Vagina (tissue), 2 donors: ENCODE measurements at regions not wholly inside any gene's neighbourhood (a gene's known extent, or its start where the extent isn't known, plus 50 kb on each side); places are given as distances from the start of the nearest gene placed in this dataset.

Source experiments
- DNase-seq, 2 donors: peaks; one replicate each; pipeline ENCODE4 v3.0.0-alpha.2; 2017; ENCODE audit errors: extremely low spot score in 2 of 2
- H3K27ac ChIP-seq: fragments of 200-600 bp; sonication (generic); one replicate; pipeline ENCODE4 v1.5.1; 2019
- H3K27me3 ChIP-seq: fragments of 200-600 bp; sonication (generic); one replicate; pipeline ENCODE4 v1.5.1; 2019
- H3K36me3 ChIP-seq, 2 donors: fragments of 200-600 bp; sonication (generic); one replicate each; pipeline ENCODE4 v1.5.1; 2017 to 2019
- H3K4me1 ChIP-seq: fragments of 200-600 bp; sonication (generic); one replicate; pipeline ENCODE4 v1.5.1; 2019
- H3K4me3 ChIP-seq, 2 donors: fragments of 200-600 bp; sonication (generic); 1 replicate in 1 of 2; 2 replicates in 1 of 2; pipeline ENCODE4 v1.5.1; 2016 to 2019
- H3K9me3 ChIP-seq: fragments of 200-600 bp; sonication (generic); one replicate; pipeline ENCODE4 v1.5.1; 2019
- CTCF ChIP-seq, 3 experiments: fragments of 450-650 bp in 2 of 3; fragments of 200-600 bp in 1 of 3; sonication (generic) in 1 of 3; IDR thresholded peaks; one replicate each; pipeline ENCODE4 v1.5.1; 2017 to 2019; ENCODE audit warnings: antibody characterized with exemption in 3 of 3, mild to moderate bottlenecking in 2 of 3, moderate library complexity in 2 of 3
- POLR2A ChIP-seq, 2 donors: fragments of 450-650 bp; IDR thresholded peaks; one replicate each; pipeline ENCODE4 v1.6.1; 2017; ENCODE audit warnings: antibody characterized with exemption in 2 of 2, mild to moderate bottlenecking in 2 of 2, moderate library complexity in 2 of 2
- POLR2AphosphoS5 ChIP-seq, 2 donors: sonication (generic); formaldehyde crosslinking; IDR thresholded peaks; one replicate each; pipeline ENCODE4 v1.9.0; 2017; ENCODE audit warnings: antibody characterized with exemption in 2 of 2, mild to moderate bottlenecking in 2 of 2, low read depth in 1 of 2; ENCODE audit not compliant: insufficient read depth in 1 of 2
- intact Hi-C: fragments of 100-400 bp; cut with DNase I; formaldehyde crosslinking; loops from one replicate; pipeline ENCODE4 v1.15.1; 2023

- intact Hi-C loops: no loop called here
- no peaks in the 10 kb centered on the region for H3K4me1 ChIP-seq
- H3K36me3 ChIP-seq: no peaks in the 10 kb centered on the region
- no peaks in the 10 kb centered on the region for H3K27me3 ChIP-seq
- H3K27ac ChIP-seq: no peak overlapping the region
- H3K4me3 ChIP-seq: no peak overlapping the region
- no peak for DNase-seq
- TF ChIP-seq POLR2A (IDR thresholded peaks at IDR 0.05) (no peak), CTCF (IDR thresholded peaks at IDR 0.05) (no peak), POLR2AphosphoS5 (IDR thresholded peaks at IDR 0.05; ENCODE audit: insufficient read depth in 1 of 2, low read depth in 1 of 2) (no peak)
- no peaks in the 10 kb centered on the region for H3K9me3 ChIP-seq
These were observed 74.1 kb upstream of the FAM9B start for GRCh38 chrX:9108054-9108453.

DNA sequence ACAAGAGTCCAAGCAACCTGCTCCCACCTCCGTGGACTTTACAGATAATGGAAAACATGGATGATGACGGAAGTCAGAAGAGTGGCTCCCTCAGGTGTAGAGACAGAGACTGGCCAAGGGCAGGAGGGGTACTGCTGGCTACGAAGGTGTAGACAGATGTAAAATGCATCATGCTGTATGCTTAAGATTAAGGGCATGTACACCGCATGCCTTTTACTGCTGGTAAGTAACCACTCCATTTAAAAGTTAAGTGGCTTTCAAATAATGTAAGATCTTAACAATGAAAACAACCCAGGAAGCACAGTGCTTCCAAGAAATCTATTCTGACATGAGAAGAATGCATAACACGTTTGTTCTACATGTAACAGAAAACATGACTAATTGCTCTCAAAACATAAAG is 76.9 kb upstream of the FAM9B start:
- TF ChIP-seq POLR2A (IDR thresholded peaks at IDR 0.05) (no peak), CTCF (IDR thresholded peaks at IDR 0.05) (no peak)

DNA sequence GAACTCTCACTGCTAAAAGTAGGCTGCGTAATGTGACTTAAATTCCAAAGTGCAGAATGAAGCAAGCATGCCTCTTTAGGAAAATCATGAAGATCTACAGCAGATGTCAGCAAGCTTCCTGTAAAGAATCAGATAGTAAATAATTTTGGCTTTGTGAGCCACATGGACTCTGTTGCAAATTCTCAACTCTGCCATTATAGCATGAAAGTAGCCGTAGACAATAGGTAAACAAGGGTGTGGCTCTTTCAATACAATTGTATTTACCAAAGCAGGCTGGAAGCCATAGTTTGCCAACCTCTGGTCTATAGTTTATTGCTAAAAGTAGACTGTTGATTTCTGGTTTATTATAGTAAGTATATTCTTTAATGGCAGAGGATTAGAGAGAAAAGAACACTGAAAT is 80.3 kb upstream of the FAM9B start:
- no peak overlapping the region for H3K27ac ChIP-seq
- TF ChIP-seq POLR2AphosphoS5 (IDR thresholded peaks at IDR 0.05; ENCODE audit: insufficient read depth in 1 of 2, low read depth in 1 of 2): no peak
- DNase-seq: no peak

More for the DNA sequence above, 76.9 kb upstream of the FAM9B start:
- no peak for DNase-seq
- Histone ChIP-seq H3K4me1 (no peaks in the 10 kb centered on the region), H3K4me3 (no peak overlapping the region), H3K27ac (no peak overlapping the region), H3K27me3 (no peaks in the 10 kb centered on the region), H3K36me3 (no peaks in the 10 kb centered on the region), H3K9me3 (no peaks in the 10 kb centered on the region)
- intact Hi-C loops: no loop called here

DNA sequence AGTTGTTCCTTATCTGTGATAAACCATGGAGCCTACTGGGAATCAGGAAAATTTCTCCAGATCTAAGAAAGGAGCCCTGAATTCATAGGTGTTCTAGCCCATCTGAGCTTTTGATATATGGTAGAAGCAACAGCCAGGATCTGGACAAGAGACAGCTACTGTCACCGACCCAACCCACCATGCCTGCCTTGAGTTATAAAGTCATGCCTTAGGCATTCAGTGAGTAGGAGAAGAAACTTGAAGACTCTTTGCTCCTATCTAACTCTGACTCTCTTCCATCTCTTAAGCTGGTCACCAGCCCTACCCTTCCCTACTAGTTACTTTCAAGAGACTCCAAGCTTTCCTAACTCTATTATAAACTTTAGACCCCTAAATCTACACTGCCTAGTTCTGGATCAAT is 83.9 kb upstream of the FAM9B start:
- H3K36me3 ChIP-seq: no peaks in the 10 kb centered on the region

More for the DNA sequence above, 80.3 kb upstream of the FAM9B start:
- no peaks in the 10 kb centered on the region for H3K4me1 ChIP-seq
- H3K27me3 ChIP-seq: no peaks in the 10 kb centered on the region
- intact Hi-C loops: no loop called here
- H3K4me3 ChIP-seq: no peak overlapping the region
- H3K36me3 ChIP-seq: no peaks in the 10 kb centered on the region
- H3K9me3 ChIP-seq: no peaks in the 10 kb centered on the region

GRCh38 chrX:9122519-9123245 is 88.8 kb upstream of the FAM9B start:
- TF ChIP-seq CTCF (IDR thresholded peaks at IDR 0.05) (no peak), POLR2AphosphoS5 (IDR thresholded peaks at IDR 0.05; ENCODE audit: insufficient read depth in 1 of 2, low read depth in 1 of 2) (no peak), POLR2A (IDR thresholded peaks at IDR 0.05) (no peak)
- Histone ChIP-seq H3K27me3 (no peaks in the 10 kb centered on the region), H3K27ac (no peak overlapping the region), H3K36me3 (no peaks in the 10 kb centered on the region), H3K4me3 (no peak overlapping the region), H3K4me1 (no peaks in the 10 kb centered on the region), H3K9me3 (no peaks in the 10 kb centered on the region)
- intact Hi-C loops: no loop called here
- DNase-seq: no peak

More for the DNA sequence above, 83.9 kb upstream of the FAM9B start:
- TF ChIP-seq POLR2A (IDR thresholded peaks at IDR 0.05) (no peak), CTCF (IDR thresholded peaks at IDR 0.05) (no peak), POLR2AphosphoS5 (IDR thresholded peaks at IDR 0.05; ENCODE audit: insufficient read depth in 1 of 2, low read depth in 1 of 2) (no peak)
- Histone ChIP-seq H3K9me3 (no peaks in the 10 kb centered on the region), H3K4me1 (no peaks in the 10 kb centered on the region), H3K27me3 (no peaks in the 10 kb centered on the region), H3K27ac (no peak overlapping the region), H3K4me3 (no peak overlapping the region)
- no peak for DNase-seq
- intact Hi-C loops: no loop called here
